Suppressor macrophage treated with lipopolysaccharide for 4 hours (primary cell): ENCODE measurements at regions not wholly inside any gene's neighbourhood (a gene's known extent, or its start where the extent isn't known, plus 50 kb on each side); places are given as distances from the start of the nearest gene placed in this dataset.

Source experiments
- DNase-seq: peaks from one replicate; pipeline ENCODE4 v3.0.0-alpha.2; 2020

- no peak for DNase-seq
Observed at GRCh38 chr2:187799601-187800000, 245.4 kb upstream of the TFPI start.

- DNase-seq = no peak
Observed at GRCh38 chr2:187803816-187804215, 249.6 kb upstream of the TFPI start.

- DNase-seq = no peak
Observed at GRCh38 chr2:187815113-187815512, 260.9 kb upstream of the TFPI start.

GRCh38 chr2:187819624-187820023, 265.4 kb upstream of the TFPI start:
- DNase-seq = no peak

GRCh38 chr2:187825108-187825507, 270.9 kb upstream of the TFPI start:
- DNase-seq = no peak

GRCh38 chr2:187826023-187826422, 271.8 kb upstream of the TFPI start:
- DNase-seq = no peak

GRCh38 chr2:187834787-187835186, 280.6 kb upstream of the TFPI start:
- DNase-seq = no peak

GRCh38 chr2:187838690-187839089, 284.5 kb upstream of the TFPI start:
- DNase-seq = no peak

GRCh38 chr2:187842315-187842714, 288.1 kb upstream of the TFPI start:
- no peak for DNase-seq

- peak; percentile 57 for DNase-seq
Observed at GRCh38 chr2:187842978-187843847, 289.0 kb upstream of the TFPI start.

GRCh38 chr2:187847245-187848208, 293.3 kb upstream of the TFPI start:
- DNase-seq = no peak

- DNase-seq = no peak
Observed at GRCh38 chr2:187851955-187852561, 297.8 kb upstream of the TFPI start.

- no peak for DNase-seq
Observed at GRCh38 chr2:187853381-187853791, 299.2 kb upstream of the TFPI start.

GRCh38 chr2:187854801-187855200, 300.6 kb upstream of the TFPI start:
- no peak for DNase-seq

- DNase-seq = no peak
Observed at GRCh38 chr2:187855689-187856088, 301.5 kb upstream of the TFPI start.

- no peak for DNase-seq
Observed at GRCh38 chr2:187857826-187858225, 303.6 kb upstream of the TFPI start.

GRCh38 chr2:187862715-187863114, 308.5 kb upstream of the TFPI start:
- DNase-seq = no peak

- no peak for DNase-seq
Observed at GRCh38 chr2:187865025-187865424, 310.8 kb upstream of the TFPI start.

- DNase-seq = no peak
Observed at GRCh38 chr2:187867165-187867564, 312.9 kb upstream of the TFPI start.

- DNase-seq = no peak
Observed at GRCh38 chr2:187869195-187869594, 315.0 kb upstream of the TFPI start.

- no peak for DNase-seq
Observed at GRCh38 chr2:187871506-187871905, 317.3 kb upstream of the TFPI start.

GRCh38 chr2:187873132-187873531, 318.9 kb upstream of the TFPI start:
- DNase-seq = no peak

- no peak for DNase-seq
Observed at GRCh38 chr2:187874786-187875185, 320.6 kb upstream of the TFPI start.
